ENCODE measurements at regions not wholly inside any gene's neighbourhood (a gene's known extent, or its start where the extent isn't known, plus 50 kb on each side); places are given as distances from the start of the nearest gene placed in this dataset.

DNA sequence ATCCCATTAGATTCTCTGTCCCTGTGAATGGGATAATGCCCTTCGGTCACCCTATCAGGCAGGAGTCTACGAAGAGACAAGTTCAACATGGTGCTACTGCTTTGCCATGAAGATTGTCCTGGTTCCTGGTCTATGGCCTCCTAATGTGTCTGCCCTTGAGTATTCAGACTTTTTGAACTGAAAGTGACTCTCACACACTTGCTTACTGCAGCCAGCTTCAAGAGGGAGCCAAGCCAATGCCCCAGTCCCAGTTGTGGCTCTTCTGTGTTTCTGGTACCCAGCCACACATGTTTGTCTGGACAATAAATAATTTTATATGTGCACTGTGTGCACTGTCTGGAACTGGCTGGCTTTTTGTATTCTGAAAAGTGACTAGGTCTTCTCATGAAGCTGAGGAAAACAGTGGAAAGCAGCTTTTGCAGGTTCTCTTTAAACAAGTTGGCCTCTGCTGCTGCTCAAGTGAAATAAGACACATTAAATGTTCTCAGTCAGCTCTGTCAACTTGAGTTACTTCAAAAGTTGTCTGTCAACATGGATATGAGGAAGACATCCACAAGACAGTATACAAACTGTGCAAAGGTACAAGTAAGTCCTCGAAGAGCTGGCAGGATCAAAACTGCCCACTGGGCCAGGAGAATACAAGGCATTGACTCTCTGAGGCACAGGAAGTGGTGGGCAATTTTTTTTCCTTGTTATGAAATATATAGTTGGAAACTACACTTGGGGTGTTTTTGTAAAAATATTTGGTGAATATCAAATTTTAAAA, 60.0 kb downstream of the ZNF608 start:
- no peak for FAIRE-seq
- Histone ChIP-seq H3K27ac (ENCODE audit: extremely low read length, insufficient read depth, low read length) (no peak overlapping the region), H3K36me3 (replicated peaks in 1 of 2; ENCODE audit: control insufficient read depth in 1 of 2, insufficient read depth in 2 of 2, low read length in 2 of 2) (no peaks in the 10 kb centered on the region), H3K9me3 (ENCODE audit: low read length) (no peaks in the 10 kb centered on the region), H4K20me1 (ENCODE audit: insufficient read depth, low read length) (no peaks in the 10 kb centered on the region), H3K4me2 (ENCODE audit: low read depth, low read length) (no peak overlapping the region), H3K4me3 (replicated peaks in 1 of 3; ENCODE audit: insufficient read depth in 1 of 3, low read depth in 2 of 3, low read length in 3 of 3) (no peak overlapping the region), H3K9ac (ENCODE audit: insufficient read depth, low read depth, low read length) (no peak overlapping the region), H3K27me3 (ENCODE audit: control insufficient read depth in 1 of 2, insufficient read depth in 2 of 2, low read length in 2 of 2) (no peaks in the 10 kb centered on the region), H3K79me2 (ENCODE audit: insufficient read depth, low read length) (no peaks in the 10 kb centered on the region), H3K4me1 (ENCODE audit: insufficient read depth, low read length) (peaks cover 18% of the 10 kb centered on the region), H2AFZ (ENCODE audit: low read length) (no peak overlapping the region)
- in situ Hi-C loops (cut with HindIII; ENCODE audit: extremely low pct_ligation_motif_present, low pct_unique_long_range_greater_than_20kb) (no loop called here), intact Hi-C loops (cut with micrococcal nuclease; ENCODE audit: unreplicated experiment) (no loop called here)
- no peak for DNase-seq (ENCODE audit: low spot score)
- WGBS (ENCODE audit: low lambda C conversion rate): 70% methylated on average over 3 of the region's 3 CpGs
- BruUV-seq (replicated peaks): no TSS peak
- CTCF ChIA-PET (ENCODE audit: low intra/inter-chr PET ratio, low total read pairs): no interaction called here
- POLR2A ChIA-PET: no interaction called here
- TF ChIP-seq TOPORS (CRISPR knock-in tag; IDR thresholded peaks at IDR 0.05) (no peak), CBX1 (IDR thresholded peaks at IDR 0.05; ENCODE audit: low read depth) (no peak), ZFYVE20 (CRISPR knock-in tag; IDR thresholded peaks at IDR 0.05; ENCODE audit: borderline replicate concordance, low read depth) (no peak), POLR2A (IDR thresholded peaks at IDR 0.05; ENCODE audit: insufficient read depth in 1 of 2, low read depth in 2 of 2, low read length in 2 of 2) (no peak), JARID2 (CRISPR knock-in tag; IDR thresholded peaks at IDR 0.05; ENCODE audit: insufficient replicate concordance) (no peak), NR2F2 (IDR thresholded peaks at IDR 0.05; ENCODE audit: borderline replicate concordance, low read depth) (no peak), NCOR1 (IDR thresholded peaks at IDR 0.05; ENCODE audit: borderline replicate concordance, low read length) (no peak), KAT8 (CRISPR knock-in tag; IDR thresholded peaks at IDR 0.05) (no peak), ZNF747 (CRISPR knock-in tag; IDR thresholded peaks at IDR 0.05; ENCODE audit: borderline replicate concordance) (no peak)
- TF ChIP-seq, protein P1, sequence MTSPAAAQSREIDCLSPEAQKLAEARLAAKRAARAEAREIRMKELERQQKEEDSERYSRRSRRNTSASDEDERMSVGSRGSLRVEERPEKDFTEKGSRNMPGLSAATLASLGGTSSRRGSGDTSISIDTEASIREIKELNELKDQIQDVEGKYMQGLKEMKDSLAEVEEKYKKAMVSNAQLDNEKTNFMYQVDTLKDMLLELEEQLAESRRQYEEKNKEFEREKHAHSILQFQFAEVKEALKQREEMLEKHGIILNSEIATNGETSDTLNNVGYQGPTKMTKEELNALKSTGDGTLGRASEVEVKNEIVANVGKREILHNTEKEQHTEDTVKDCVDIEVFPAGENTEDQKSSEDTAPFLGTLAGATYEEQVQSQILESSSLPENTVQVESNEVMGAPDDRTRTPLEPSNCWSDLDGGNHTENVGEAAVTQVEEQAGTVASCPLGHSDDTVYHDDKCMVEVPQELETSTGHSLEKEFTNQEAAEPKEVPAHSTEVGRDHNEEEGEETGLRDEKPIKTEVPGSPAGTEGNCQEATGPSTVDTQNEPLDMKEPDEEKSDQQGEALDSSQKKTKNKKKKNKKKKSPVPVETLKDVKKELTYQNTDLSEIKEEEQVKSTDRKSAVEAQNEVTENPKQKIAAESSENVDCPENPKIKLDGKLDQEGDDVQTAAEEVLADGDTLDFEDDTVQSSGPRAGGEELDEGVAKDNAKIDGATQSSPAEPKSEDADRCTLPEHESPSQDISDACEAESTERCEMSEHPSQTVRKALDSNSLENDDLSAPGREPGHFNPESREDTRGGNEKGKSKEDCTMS (CRISPR knock-in tag; conservative IDR thresholded peaks at IDR 0.05): no peak
- TF ChIP-seq, protein P2, sequence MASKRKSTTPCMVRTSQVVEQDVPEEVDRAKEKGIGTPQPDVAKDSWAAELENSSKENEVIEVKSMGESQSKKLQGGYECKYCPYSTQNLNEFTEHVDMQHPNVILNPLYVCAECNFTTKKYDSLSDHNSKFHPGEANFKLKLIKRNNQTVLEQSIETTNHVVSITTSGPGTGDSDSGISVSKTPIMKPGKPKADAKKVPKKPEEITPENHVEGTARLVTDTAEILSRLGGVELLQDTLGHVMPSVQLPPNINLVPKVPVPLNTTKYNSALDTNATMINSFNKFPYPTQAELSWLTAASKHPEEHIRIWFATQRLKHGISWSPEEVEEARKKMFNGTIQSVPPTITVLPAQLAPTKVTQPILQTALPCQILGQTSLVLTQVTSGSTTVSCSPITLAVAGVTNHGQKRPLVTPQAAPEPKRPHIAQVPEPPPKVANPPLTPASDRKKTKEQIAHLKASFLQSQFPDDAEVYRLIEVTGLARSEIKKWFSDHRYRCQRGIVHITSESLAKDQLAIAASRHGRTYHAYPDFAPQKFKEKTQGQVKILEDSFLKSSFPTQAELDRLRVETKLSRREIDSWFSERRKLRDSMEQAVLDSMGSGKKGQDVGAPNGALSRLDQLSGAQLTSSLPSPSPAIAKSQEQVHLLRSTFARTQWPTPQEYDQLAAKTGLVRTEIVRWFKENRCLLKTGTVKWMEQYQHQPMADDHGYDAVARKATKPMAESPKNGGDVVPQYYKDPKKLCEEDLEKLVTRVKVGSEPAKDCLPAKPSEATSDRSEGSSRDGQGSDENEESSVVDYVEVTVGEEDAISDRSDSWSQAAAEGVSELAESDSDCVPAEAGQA (IDR thresholded peaks at IDR 0.05; ENCODE audit: low read depth): no peak
- TF ChIP-seq, protein P2 (CRISPR knock-in tag; IDR thresholded peaks at IDR 0.05; ENCODE audit: borderline replicate concordance): no peak
- TF ChIP-seq, protein P3, sequence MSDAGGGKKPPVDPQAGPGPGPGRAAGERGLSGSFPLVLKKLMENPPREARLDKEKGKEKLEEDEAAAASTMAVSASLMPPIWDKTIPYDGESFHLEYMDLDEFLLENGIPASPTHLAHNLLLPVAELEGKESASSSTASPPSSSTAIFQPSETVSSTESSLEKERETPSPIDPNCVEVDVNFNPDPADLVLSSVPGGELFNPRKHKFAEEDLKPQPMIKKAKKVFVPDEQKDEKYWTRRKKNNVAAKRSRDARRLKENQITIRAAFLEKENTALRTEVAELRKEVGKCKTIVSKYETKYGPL (CRISPR knock-in tag; IDR thresholded peaks at IDR 0.05): no peak
- no peak for ATAC-seq
